ENCODE measurements at regions not wholly inside any gene's neighbourhood (a gene's known extent, or its start where the extent isn't known, plus 50 kb on each side); places are given as distances from the start of the nearest gene placed in this dataset.

DNA sequence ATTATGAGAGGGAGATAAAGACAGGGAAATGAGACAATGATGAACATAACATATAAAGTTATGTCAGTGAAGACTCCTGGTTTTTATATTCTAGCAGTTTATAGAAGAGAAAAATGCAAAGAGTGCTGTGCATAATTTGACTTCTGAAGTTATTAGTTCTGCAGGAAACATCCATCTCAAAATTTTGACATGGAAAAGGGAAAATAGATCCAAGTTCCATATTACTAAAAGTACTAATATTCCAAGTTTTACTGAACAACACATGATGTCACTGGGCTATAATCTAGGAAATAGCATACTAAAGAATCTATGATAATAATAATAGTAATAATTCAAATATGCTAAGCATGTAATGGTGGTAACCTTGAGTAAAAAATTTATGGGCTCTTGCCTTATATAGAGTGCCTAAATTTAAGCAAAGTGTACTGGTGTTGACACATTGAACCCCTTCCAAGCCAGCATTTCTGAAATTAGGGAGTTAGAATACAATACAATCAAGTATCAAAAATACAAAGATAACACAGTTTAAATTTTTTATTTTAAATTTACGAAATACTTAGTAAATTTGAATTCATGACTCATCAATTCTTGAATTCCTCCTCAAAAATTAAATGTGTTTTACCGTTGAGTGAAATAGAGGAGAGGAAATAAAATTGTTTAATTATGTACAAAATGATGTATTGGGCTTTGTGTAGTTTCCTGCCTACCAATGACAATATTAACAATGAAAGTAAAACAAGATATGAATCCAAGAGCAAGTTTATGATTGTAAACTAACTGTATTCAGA is 102.8 kb upstream of the KCND2 start:
- no peaks in the 10 kb centered on the region for H3K36me3 ChIP-seq
- TF ChIP-seq, protein P1, sequence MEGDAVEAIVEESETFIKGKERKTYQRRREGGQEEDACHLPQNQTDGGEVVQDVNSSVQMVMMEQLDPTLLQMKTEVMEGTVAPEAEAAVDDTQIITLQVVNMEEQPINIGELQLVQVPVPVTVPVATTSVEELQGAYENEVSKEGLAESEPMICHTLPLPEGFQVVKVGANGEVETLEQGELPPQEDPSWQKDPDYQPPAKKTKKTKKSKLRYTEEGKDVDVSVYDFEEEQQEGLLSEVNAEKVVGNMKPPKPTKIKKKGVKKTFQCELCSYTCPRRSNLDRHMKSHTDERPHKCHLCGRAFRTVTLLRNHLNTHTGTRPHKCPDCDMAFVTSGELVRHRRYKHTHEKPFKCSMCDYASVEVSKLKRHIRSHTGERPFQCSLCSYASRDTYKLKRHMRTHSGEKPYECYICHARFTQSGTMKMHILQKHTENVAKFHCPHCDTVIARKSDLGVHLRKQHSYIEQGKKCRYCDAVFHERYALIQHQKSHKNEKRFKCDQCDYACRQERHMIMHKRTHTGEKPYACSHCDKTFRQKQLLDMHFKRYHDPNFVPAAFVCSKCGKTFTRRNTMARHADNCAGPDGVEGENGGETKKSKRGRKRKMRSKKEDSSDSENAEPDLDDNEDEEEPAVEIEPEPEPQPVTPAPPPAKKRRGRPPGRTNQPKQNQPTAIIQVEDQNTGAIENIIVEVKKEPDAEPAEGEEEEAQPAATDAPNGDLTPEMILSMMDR (IDR thresholded peaks at IDR 0.05; ENCODE audit: borderline replicate concordance), result no peak
- peaks cover 7% of the 10 kb centered on the region for H3K4me1 ChIP-seq
- no peak overlapping the region for H3K4me3 ChIP-seq
- no peaks in the 10 kb centered on the region for H3K9me3 ChIP-seq (replicated peaks)
- H3K27me3 ChIP-seq (ENCODE audit: low read depth), result no peaks in the 10 kb centered on the region
- peak overlapping the region; percentile 21 for H3K27ac ChIP-seq (replicated peaks)
- intact Hi-C loops (cut with micrococcal nuclease), result no loop called here
- DNase-seq, result no peak

DNA sequence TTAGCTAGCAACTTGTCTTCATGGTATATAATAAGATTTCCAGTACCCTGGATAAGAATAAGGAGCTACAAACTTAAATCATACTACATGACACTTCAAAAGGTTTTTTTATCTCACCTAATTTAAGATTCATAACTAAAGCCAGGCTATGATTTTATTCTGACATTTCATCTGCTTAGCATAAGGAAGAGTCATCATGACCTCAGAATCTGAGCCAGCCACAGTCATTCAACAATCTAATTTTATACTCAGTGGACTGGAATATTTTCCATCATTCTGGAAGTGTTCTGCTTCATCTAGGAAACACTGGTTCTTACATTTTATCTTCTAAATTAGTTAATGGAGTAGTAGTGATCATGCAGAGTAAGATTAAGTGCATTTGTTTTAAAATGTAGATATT is 102.1 kb upstream of the KCND2 start:
- intact Hi-C loops (cut with micrococcal nuclease), result no loop called here
- DNase-seq, result no peak
- peak overlapping the region; percentile 21 for H3K27ac ChIP-seq (replicated peaks)

DNA sequence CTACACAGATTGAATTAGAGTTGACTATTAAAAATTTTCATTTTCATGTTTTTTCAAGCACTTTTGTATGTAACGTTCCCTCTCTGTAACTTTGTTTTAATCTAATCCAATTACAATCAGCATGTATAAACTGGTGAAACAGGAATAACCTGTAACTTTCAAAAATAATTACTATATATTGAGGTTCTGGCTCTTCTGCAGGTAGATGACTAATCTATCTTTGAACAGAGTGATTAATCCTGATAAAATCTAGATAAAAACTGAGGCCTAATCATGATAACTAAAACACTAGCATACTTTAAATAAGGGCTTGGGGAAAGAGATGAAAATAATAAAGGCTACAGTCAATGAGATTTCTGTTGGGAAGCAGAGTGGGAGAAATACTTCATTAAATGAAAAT is 101.6 kb upstream of the KCND2 start:
- Histone ChIP-seq H3K4me1 (peaks cover 7% of the 10 kb centered on the region), H3K27me3 (ENCODE audit: low read depth) (no peaks in the 10 kb centered on the region), H3K4me3 (no peak overlapping the region), H3K36me3 (no peaks in the 10 kb centered on the region), H3K27ac (replicated peaks) (no peak overlapping the region), H3K9me3 (replicated peaks) (no peaks in the 10 kb centered on the region)
- intact Hi-C loops (cut with micrococcal nuclease), result no loop called here
- no peak for DNase-seq
- TF ChIP-seq, protein P1 (IDR thresholded peaks at IDR 0.05; ENCODE audit: borderline replicate concordance), result no peak

More for the DNA sequence above, 102.1 kb upstream of the KCND2 start:
- H3K9me3 ChIP-seq (replicated peaks), result no peaks in the 10 kb centered on the region
- TF ChIP-seq, protein P1 (IDR thresholded peaks at IDR 0.05; ENCODE audit: borderline replicate concordance), result no peak
- no peaks in the 10 kb centered on the region for H3K27me3 ChIP-seq (ENCODE audit: low read depth)
- H3K36me3 ChIP-seq, result no peaks in the 10 kb centered on the region
- peaks cover 7% of the 10 kb centered on the region for H3K4me1 ChIP-seq
- H3K4me3 ChIP-seq, result no peak overlapping the region

DNA sequence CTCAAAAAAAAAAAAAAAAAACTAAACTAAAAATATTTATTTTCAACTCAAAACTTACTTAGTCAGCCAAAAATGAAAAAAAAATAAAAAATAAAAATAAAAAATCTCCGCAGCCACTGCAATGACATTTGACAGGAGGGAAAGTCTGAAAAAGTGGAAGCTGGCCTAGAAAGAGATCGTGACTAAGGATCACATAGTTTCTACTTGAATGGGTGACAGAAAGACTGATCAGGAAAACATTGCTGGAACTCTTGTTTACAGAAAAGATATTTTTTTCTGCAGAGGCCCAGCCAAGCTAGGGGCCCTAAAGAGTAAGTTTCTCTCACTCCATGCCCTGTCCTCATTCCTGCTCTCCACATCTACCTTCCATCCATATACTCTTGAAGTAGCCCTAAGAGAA is 92.8 kb upstream of the KCND2 start:
- Histone ChIP-seq H3K36me3 (no peaks in the 10 kb centered on the region), H3K27me3 (ENCODE audit: low read depth) (no peaks in the 10 kb centered on the region), H3K4me3 (no peak overlapping the region), H3K4me1 (peaks cover 6% of the 10 kb centered on the region), H3K9me3 (replicated peaks) (no peaks in the 10 kb centered on the region), H3K27ac (replicated peaks) (no peak overlapping the region)
- no peak for DNase-seq
- intact Hi-C loops (cut with micrococcal nuclease), result no loop called here
- TF ChIP-seq, protein P1 (IDR thresholded peaks at IDR 0.05; ENCODE audit: borderline replicate concordance), result no peak

DNA sequence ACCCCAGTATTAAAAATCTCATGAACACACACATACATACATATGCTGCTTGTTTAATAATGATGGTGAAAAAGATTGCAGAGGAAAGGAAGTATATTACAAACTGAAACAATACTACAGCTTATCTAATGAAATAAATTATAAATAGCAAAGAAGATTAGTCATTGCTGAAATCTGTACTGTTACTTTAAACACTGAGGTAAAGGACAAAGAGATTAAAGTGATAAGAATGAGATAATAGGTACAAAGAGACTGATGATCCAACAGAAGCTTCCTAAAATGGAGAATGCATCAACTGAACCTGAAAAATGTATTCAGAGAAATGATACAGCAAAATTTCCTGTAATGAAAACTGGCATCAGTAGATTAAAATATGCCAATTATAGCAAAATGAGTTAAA is 91.5 kb upstream of the KCND2 start:
- intact Hi-C loops (cut with micrococcal nuclease), result no loop called here
- no peak overlapping the region for H3K27ac ChIP-seq (replicated peaks)

More for the DNA sequence above, 91.5 kb upstream of the KCND2 start:
- no peak for DNase-seq
- H3K9me3 ChIP-seq (replicated peaks), result no peaks in the 10 kb centered on the region
- TF ChIP-seq, protein P1 (IDR thresholded peaks at IDR 0.05; ENCODE audit: borderline replicate concordance), result no peak
- H3K27me3 ChIP-seq (ENCODE audit: low read depth), result no peaks in the 10 kb centered on the region
- no peaks in the 10 kb centered on the region for H3K36me3 ChIP-seq
- peaks cover 19% of the 10 kb centered on the region for H3K4me1 ChIP-seq
- no peak overlapping the region for H3K4me3 ChIP-seq
